Aorta (tissue), 5 donors: ENCODE measurements at regions not wholly inside any gene's neighbourhood (a gene's known extent, or its start where the extent isn't known, plus 50 kb on each side); places are given as distances from the start of the nearest gene placed in this dataset.
A peak's percentile ranks its signal among the peaks of the same experiment; 100 is the strongest.
"Not testable (repeated sequence)": the region's sequence is repeated elsewhere in the genome, so short reads cannot be mapped to it uniquely, and the experiment has no call there.

Experiments
- ATAC-seq: fragments of 200-7000 bp; cut with Tn5 transposase; one replicate; pipeline ENCODE4 v1.9.1; 2022; ENCODE audit warnings: moderate library complexity; ENCODE audit not compliant: low FRiP score
- DNase-seq, 2 donors: peaks; one replicate each; pipeline ENCODE4 v3.0.0-alpha.2; 2020
- H3K27ac ChIP-seq, 2 donors: one replicate each; pipeline ENCODE4 v1.5.1; 2013; ENCODE audit warnings: low read length in 2 of 2, mild to moderate bottlenecking in 2 of 2, moderate library complexity in 2 of 2, control low read depth in 1 of 2, inconsistent platforms in 1 of 2, low read depth in 1 of 2
- H3K27me3 ChIP-seq, 2 donors: one replicate each; pipeline ENCODE4 v1.6.1; 2013; ENCODE audit warnings: control low read depth in 1 of 2, low read length in 1 of 2, mild to moderate bottlenecking in 1 of 2, moderate library complexity in 1 of 2; ENCODE audit not compliant: insufficient read depth in 2 of 2, control insufficient read depth in 1 of 2
- H3K36me3 ChIP-seq, 2 donors: one replicate each; pipeline ENCODE4 v1.6.1; 2013; ENCODE audit warnings: control low read depth in 1 of 2, low read length in 1 of 2, mild to moderate bottlenecking in 1 of 2; ENCODE audit not compliant: insufficient read depth in 2 of 2, control insufficient read depth in 1 of 2
- H3K4me1 ChIP-seq, 2 donors: one replicate each; pipeline ENCODE4 v1.6.1; 2013; ENCODE audit warnings: low read length in 2 of 2, control low read depth in 1 of 2, mild to moderate bottlenecking in 1 of 2, moderate library complexity in 1 of 2; ENCODE audit not compliant: insufficient read depth in 2 of 2, control insufficient read depth in 1 of 2
- H3K4me3 ChIP-seq, 2 donors: one replicate each; pipeline ENCODE4 v1.5.1; 2013; ENCODE audit warnings: low read length in 2 of 2, control low read depth in 1 of 2, mild to moderate bottlenecking in 1 of 2
- H3K9me3 ChIP-seq: one replicate; pipeline ENCODE4 v1.6.1; 2013; ENCODE audit warnings: mild to moderate bottlenecking, low read length; ENCODE audit not compliant: control insufficient read depth
- WGBS, 2 donors: extraction: QIAGEN DNeasy Blood & Tissue Kit; methylation state at CpG; one replicate each; pipeline ENCODE4 v1.1.7; 2013; 5-methylcytosine and 5-hydroxymethylcytosine counted together
- intact Hi-C, 2 donors: fragments of 100-400 bp; cut with DNase I; formaldehyde crosslinking; loops; one replicate each; pipeline versions ENCODE4 v1.14.2 to v1.15.0; 2022
- donor health status: healthy with polysubstance abuse.
- donor health status: Bipolar disorder and iron deficiency.
- donor health status: DM: no; HTN: no; CAD: no.
- donor health status: DM: no; HTN: no; CAD: no.
- donor health status: DM: yes; HTN: yes; CAD: no.

DNA sequence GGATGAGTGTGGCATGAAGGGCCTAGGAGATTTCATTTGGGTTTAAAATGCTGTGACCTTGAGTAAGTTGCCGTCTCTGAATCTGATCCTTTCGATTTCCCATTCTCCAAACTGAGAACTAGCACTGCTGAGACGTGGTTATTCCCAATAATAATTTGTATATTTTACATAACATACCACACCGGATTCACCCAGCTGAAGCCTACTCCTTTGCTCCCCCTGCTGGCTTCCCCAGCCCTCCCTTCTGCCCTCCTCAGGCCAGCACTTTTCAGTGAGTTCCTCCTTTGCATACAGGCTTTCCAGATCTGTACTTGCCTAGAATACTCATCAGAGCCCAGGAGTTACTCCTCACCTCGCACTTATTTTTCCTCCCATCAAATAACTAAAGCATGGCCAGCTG lies 255.1 kb downstream of the OR4F29 start:
- H3K36me3 ChIP-seq, DNase-seq, H3K27ac ChIP-seq, intact Hi-C loops, H3K4me3 ChIP-seq, ATAC-seq, H3K27me3 ChIP-seq, H3K4me1 ChIP-seq, H3K9me3 ChIP-seq: not testable (repeated sequence)
- WGBS, 2 donors, result no CpG with 5 or more reads among the region's 5 CpGs

DNA sequence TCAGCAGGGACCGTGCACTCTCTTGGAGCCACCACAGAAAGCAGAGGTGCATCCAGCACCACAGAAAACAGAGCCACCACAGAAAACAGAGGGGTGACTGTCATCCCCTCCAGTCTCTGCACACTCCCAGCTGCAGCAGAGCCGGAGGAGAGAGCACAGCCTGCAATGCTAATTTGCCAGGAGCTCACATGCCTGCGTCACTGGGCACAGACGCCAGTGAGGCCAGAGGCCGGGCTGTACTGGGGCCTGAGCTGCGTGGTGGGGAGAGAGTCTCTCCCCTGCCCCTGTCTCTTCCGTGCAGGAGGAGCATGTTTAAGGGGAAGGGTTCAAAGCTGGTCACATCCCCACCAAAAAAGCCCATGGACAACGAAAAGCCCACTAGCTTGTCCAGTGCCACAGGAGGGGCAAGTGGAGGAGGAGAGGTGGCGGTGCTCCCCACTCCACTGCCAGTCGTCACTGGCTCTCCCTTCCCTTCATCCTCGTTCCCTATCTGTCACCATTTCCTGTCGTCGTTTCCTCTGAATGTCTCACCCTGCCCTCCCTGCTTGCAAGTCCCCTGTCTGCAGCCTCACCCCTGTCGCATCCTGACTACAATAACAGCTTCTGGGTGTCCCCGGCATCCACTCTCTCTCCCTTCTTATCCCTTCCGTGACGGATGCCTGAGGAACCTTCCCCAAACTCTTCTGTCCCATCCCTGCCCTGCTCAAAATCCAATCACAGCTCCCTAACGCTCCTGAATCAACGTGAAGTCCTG lies 260.0 kb downstream of the OR4F29 start:
- H3K27me3 ChIP-seq, intact Hi-C loops, H3K9me3 ChIP-seq, H3K4me3 ChIP-seq, H3K27ac ChIP-seq, ATAC-seq, H3K4me1 ChIP-seq, H3K36me3 ChIP-seq: not testable (repeated sequence)
- 67 to 69% methylated on average over 13 to 16 of the region's 19 CpGs for WGBS, 2 donors
- DNase-seq, result peak; percentile 40 to 79

GRCh38 chr1:190678-191077 lies 260.8 kb downstream of the OR4F29 start:
- DNase-seq, ATAC-seq: not testable (repeated sequence)
- 74 to 78% methylated on average over 4 of the region's 6 CpGs for WGBS, 2 donors

DNA sequence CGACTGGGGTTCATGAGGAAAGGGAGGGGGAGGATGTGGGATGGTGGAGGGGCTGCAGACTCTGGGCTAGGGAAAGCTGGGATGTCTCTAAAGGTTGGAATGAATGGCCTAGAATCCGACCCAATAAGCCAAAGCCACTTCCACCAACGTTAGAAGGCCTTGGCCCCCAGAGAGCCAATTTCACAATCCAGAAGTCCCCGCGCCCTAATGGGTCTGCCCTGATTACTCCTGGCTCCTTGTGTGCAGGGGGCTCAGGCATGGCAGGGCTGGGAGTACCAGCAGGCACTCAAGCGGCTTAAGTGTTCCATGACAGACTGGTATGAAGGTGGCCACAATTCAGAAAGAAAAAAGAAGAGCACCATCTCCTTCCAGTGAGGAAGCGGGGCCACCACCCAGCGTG lies 261.6 kb downstream of the OR4F29 start:
- ATAC-seq, H3K4me3 ChIP-seq, H3K27ac ChIP-seq, H3K4me1 ChIP-seq, H3K36me3 ChIP-seq, H3K9me3 ChIP-seq, H3K27me3 ChIP-seq, intact Hi-C loops: not testable (repeated sequence)
- WGBS, 2 donors, result 76 to 100% methylated on average over 2 to 5 of the region's 8 CpGs
- DNase-seq, result peak; percentile 12 to 49

More at GRCh38 chr1:190678-191077, 260.8 kb downstream of the OR4F29 start:
- H3K27ac ChIP-seq, H3K4me3 ChIP-seq, H3K9me3 ChIP-seq, H3K4me1 ChIP-seq, H3K27me3 ChIP-seq, H3K36me3 ChIP-seq, intact Hi-C loops: not testable (repeated sequence)

DNA sequence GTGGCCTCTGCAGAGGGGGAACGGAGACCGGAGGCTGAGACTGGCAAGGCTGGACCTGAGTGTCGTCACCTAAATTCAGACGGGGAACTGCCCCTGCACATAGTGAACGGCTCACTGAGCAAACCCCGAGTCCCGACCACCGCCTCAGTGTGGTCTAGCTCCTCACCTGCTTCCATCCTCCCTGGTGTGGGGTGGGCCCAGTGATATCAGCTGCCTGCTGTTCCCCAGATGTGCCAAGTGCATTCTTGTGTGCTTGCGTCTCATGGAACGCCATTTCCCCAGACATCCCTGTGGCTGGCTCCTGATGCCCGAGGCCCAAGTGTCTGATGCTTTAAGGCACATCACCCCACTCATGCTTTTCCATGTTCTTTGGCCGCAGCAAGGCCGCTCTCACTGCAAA lies 262.2 kb downstream of the OR4F29 start:
- H3K4me3 ChIP-seq, intact Hi-C loops, H3K27ac ChIP-seq, H3K36me3 ChIP-seq, H3K4me1 ChIP-seq, ATAC-seq, H3K27me3 ChIP-seq, H3K9me3 ChIP-seq: not testable (repeated sequence)
- WGBS, 2 donors, result 91 to 94% methylated on average over 3 to 6 of the region's 13 CpGs
- peak; percentile 18 to 36 for DNase-seq

DNA sequence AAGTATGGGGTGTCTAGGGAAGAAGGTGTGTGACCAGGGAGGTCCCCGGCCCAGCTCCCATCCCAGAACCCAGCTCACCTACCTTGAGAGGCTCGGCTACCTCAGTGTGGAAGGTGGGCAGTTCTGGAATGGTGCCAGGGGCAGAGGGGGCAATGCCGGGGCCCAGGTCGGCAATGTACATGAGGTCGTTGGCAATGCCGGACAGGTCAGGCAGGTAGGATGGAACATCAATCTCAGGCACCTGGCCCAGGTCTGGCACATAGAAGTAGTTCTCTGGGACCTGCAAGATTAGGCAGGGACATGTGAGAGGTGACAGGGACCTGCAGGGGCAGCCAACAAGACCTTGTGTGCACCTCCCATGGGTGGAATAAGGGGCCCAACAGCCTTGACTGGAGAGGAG lies 264.2 kb downstream of the OR4F29 start:
- H3K27ac ChIP-seq, H3K4me3 ChIP-seq, H3K9me3 ChIP-seq, intact Hi-C loops, H3K27me3 ChIP-seq, H3K36me3 ChIP-seq, H3K4me1 ChIP-seq, ATAC-seq: not testable (repeated sequence)
- DNase-seq, result peak; percentile 21 to 56
- 66 to 70% methylated on average over 3 to 4 of the region's 6 CpGs for WGBS, 2 donors

- DNase-seq, result peak; percentile 26 to 34
- H3K27ac ChIP-seq, H3K4me3 ChIP-seq, H3K36me3 ChIP-seq, H3K9me3 ChIP-seq, H3K4me1 ChIP-seq, ATAC-seq, intact Hi-C loops, H3K27me3 ChIP-seq: not testable (repeated sequence)
- 90% methylated on average over 2 of the region's 2 CpGs for WGBS, 2 donors
Observed at GRCh38 chr1:186691-187131, 264.8 kb downstream of the OR4F29 start.

GRCh38 chr1:186223-186622 lies 265.3 kb downstream of the OR4F29 start:
- 91% methylated on average over 5 to 11 of the region's 15 CpGs for WGBS, 2 donors
- intact Hi-C loops, result not testable (repeated sequence)

DNA sequence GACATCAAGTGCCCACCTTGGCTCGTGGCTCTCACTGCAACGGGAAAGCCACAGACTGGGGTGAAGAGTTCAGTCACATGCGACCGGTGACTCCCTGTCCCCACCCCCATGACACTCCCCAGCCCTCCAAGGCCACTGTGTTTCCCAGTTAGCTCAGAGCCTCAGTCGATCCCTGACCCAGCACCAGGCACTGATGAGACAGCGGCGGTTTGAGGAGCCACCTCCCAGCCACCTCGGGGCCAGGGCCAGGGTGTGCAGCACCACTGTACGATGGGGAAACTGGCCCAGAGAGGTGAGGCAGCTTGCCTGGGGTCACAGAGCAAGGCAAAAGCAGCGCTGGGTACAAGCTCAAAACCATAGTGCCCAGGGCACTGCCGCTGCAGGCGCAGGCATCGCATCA lies 266.0 kb downstream of the OR4F29 start:
- intact Hi-C loops, H3K27ac ChIP-seq, H3K27me3 ChIP-seq, H3K4me3 ChIP-seq, H3K9me3 ChIP-seq, H3K4me1 ChIP-seq, ATAC-seq, H3K36me3 ChIP-seq: not testable (repeated sequence)
- peak; percentile 18 to 64 for DNase-seq
- WGBS, 2 donors, result 84 to 92% methylated on average over 5 of the region's 13 CpGs

More at GRCh38 chr1:186223-186622, 265.3 kb downstream of the OR4F29 start:
- not testable (repeated sequence) for H3K36me3 ChIP-seq, ATAC-seq, H3K4me1 ChIP-seq, H3K27ac ChIP-seq, H3K4me3 ChIP-seq, H3K9me3 ChIP-seq, H3K27me3 ChIP-seq
- peak; percentile 25 to 61 for DNase-seq
